HTERT RPE-1 (cell line): ENCODE measurements at regions not wholly inside any gene's neighbourhood (a gene's known extent, or its start where the extent isn't known, plus 50 kb on each side); places are given as distances from the start of the nearest gene placed in this dataset.

Experiments used
- in situ Hi-C: fragments of 300-500 bp; cut with MboI; formaldehyde crosslinking; loops from 4 replicates; pipeline ENCODE4 v1.14.3; 2020; ENCODE audit warnings: low sequenced_read_pairs

DNA sequence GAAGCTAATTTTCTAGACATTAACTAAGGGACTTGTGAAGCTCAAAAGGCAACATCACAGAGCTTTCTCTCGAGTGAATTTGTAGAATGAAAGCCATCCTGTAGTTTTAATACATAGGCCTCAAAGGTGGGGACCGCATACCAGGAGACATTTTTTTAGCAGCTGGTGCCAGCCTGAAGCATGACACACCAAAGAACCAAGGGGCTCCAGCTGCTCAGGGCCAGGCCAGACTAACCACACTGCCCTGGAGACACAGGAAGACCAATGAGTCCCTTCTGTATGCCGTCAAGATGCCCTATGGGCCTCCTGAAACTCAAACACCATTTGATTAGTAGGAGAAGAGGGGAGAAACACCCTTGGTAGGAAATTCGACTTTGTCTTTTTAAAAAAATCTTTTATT lies 113.9 kb upstream of the CACNA1E start:
- in situ Hi-C loops = no loop called here

DNA sequence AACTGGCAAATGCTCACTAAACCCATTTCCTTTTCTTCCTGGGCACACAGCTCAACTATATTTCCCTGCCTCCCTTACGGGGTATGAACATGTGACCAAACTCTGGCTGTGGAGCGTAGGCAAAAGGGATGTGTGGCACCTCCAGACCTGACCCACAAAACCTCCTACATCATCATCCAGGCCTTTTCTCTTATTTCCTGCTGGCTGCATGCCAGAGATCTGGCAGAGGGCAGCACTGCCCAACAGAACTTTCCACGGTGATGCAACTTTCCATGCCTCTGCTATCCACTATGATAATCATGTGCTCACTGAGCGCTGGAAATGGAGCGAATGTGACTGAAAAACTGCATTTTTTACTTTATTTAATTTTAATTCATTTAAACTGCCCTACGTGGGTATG lies 99.6 kb upstream of the CACNA1E start:
- in situ Hi-C loops = no loop called here

DNA sequence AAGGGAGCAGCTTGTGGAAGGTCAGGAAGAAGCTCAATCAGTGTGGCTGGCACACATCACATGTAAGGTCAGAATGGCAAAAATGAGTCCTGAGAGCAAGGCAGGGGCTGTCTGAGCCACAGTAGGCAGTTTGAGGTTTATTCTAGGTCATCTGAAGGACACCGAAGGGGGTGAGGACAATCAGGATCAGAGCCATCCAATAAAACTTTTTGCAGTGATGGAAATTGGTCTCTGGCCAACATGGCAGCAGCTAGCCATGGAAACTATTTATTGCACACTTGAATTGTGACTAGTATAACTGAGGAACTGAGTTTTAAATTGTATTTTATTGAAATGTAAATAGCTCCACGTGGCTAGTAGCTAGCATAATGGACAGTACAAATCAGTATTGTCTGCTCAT lies 97.0 kb upstream of the CACNA1E start:
- in situ Hi-C loops = no loop called here

- in situ Hi-C loops = no loop called here
These were observed 96.4 kb upstream of the CACNA1E start for GRCh38 chr1:181386951-181387350.

DNA sequence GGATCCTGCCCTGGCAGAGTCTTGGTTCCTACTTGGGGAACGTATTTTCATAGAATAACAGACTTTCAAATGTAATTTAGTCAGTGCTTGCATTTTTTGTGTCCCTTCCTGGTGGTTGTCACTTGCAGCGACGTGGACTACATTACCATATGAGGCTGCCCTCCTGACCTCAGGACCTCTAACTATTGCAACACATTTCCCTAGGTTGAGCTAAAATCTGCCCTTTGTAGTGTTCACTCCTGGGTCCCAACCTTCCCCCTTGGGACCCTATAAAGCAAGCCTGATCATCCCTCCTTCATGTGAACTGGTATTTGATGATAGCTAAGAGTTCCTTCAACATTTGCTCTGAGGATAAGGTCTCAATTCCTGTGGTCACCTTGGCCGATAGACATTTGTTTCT lies 95.6 kb upstream of the CACNA1E start:
- in situ Hi-C loops = no loop called here

- in situ Hi-C loops = no loop called here
These were observed 92.8 kb upstream of the CACNA1E start for GRCh38 chr1:181390410-181391077.

DNA sequence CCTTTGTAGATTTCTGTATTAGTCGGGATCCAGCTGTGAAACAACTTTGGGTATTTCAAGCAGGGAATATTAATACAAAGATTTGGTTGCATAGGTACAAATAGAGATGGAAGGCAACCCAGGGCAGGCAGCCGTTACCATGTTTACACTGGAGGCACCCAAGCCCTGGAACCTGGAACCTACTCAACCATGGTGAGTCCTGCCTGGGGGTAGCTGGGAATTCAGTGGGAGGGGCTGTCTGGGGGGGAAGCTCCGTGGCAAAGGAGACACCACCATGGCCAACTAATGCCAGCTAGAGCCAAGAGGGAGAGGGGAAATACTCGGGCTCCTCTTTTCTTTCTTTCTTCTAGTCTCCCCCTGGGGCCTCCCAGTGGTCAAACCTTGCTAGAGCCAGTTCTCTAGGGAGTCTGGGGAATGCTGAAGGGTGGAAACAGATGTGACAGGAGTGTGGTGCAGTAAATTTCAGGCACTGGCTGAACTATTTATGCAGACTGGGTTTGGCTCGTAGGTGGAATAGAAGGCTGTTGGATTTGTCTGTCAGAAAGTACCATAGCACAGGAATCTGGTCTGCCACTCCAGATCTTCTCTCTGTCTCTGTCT lies 91.9 kb upstream of the CACNA1E start:
- in situ Hi-C loops = no loop called here

GRCh38 chr1:181392133-181392532 lies 91.2 kb upstream of the CACNA1E start:
- in situ Hi-C loops = no loop called here

DNA sequence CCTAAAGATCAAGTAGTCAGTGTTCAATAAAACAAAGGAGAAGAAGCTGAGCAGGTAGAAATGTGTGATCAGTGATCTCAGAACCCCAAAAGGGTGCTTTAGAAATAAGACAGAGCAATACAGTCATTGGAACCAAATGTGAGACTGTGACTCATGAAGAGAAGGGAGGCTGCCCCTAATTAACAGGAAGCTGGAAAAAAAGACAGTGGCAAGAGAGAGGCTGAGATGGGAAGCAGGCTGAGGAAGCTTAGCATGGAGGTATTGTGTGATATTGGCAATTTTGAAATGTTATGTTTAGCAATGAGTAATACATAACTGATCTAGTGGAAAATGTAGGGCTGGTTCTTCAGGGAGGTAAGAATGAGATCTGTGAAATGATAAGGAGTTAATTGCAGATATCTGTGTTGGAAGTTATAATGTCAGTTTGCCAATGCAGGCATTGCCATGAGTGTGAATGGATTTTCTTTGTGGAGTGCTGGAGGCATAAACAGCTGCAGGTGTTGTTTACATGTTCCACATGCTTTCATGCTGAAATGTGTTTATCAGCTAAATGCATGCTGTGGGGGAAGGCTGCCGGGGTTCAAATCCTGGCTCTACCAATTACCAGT lies 90.6 kb upstream of the CACNA1E start:
- in situ Hi-C loops = no loop called here

DNA sequence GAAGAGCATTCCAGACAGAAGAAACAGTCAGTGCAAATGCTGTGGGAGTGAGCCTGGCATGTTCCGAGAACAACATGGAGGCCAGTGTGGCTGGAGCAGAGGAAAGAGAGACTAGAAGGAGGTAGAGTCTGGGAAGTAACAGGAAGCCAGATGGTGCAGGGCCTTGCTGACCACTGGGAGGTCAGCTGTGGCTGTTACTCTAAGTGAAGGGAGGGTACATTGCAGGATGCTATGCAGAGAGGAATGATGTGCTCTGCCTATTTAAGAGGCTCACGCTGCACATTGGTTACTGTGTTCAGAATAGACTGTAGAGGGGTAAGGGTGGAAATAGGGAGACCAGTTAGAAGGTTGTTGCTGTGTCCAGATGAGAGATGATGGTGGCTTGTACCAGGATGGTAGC lies 88.6 kb upstream of the CACNA1E start:
- in situ Hi-C loops = no loop called here

DNA sequence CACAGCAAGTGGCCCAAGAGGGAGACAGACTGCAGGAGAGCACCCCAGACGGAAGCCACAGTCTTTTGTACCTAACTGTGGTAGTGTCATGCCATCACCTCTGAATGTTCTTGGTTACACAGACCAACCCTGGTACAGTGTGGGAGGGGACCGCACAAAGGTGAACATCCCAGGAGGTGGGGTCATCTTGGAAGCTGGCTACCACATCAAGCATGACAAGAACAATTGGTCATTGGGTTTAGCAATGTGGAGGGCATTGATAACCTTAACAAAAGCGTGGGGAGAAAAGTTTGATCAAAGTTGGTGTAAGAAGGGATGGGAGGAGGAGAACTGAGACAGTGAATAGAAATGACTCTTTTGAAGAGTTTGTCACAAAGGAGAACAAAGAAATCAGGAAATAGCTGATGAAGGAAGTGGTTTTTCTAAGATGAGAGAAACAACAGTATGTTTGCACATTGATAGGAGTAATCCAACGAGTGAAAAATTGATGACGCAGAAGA lies 87.1 kb upstream of the CACNA1E start:
- in situ Hi-C loops = no loop called here

GRCh38 chr1:181396811-181397210 lies 86.5 kb upstream of the CACNA1E start:
- in situ Hi-C loops = no loop called here

- in situ Hi-C loops = no loop called here
These were observed 85.5 kb upstream of the CACNA1E start for GRCh38 chr1:181397845-181398244.

DNA sequence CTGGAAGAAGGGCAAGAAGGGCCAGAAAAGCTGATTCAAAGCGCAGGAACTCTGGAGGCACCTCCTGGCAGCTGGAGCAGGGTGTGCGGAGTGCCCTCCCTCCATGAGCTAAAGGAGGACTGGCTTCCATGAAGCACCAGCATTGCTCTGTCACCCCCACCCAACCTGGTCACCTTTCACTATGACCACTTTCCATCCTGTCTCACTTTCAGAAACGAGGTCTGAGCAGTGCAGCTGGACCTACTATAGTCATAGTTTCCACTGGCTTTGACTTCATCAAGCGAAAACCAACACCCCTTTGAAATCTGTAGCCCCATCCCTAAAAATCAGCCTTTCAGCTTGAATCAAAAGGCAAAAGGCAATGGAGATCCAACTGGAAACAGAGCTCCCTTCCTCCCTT lies 84.8 kb upstream of the CACNA1E start:
- in situ Hi-C loops = no loop called here

GRCh38 chr1:181405584-181405983 lies 77.7 kb upstream of the CACNA1E start:
- in situ Hi-C loops = loop anchor here (25.0 kb wide), 1 partner anchor 193 kb away; no protein-coding TSS in a partner anchor

DNA sequence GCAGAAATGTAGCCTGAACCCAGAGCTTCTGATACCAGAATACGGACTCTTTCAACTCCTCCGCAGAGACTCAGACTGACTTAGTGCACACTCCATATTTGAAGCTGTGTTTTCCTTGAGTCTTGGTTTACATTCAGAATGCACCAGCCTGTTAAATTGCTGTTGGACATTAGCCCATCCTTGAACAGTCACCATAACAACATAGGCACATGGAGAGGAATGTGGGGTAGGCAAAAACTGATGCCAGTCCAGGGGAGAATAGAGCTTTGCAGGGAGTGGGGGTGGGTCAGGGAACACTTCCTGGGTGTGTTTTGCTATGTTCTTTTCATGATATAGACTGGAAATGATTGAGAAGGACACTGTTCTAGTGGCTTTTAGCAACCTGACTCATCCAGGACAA lies 76.3 kb upstream of the CACNA1E start:
- in situ Hi-C loops = loop anchor here (25.0 kb wide), 1 partner anchor 195 kb away; no protein-coding TSS in a partner anchor

- in situ Hi-C loops = loop anchor here (25.0 kb wide), 1 partner anchor 198 kb away; no protein-coding TSS in a partner anchor
These were observed 73.3 kb upstream of the CACNA1E start for GRCh38 chr1:181409981-181410380.

DNA sequence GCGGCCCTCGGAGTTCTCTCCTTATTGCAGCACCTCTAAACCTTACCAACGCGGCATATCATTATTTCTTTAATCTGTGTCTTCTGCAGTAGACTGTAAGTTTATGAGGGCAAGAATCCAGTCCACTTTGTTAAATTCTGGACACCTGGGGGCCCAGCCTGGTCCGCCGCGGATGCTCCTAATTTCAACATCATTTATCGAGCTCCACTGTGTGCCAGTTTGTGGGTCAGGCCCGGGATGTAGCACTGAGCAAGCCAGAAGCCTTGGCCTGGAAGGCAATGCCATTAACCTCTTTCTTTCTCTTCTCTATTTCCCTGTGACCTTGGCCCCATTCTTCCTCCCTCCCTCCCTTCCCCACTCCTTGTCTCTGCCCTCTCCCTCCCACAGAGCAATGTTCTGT lies 70.6 kb upstream of the CACNA1E start:
- in situ Hi-C loops = loop anchor here (25.0 kb wide), 1 partner anchor 200 kb away; no protein-coding TSS in a partner anchor

DNA sequence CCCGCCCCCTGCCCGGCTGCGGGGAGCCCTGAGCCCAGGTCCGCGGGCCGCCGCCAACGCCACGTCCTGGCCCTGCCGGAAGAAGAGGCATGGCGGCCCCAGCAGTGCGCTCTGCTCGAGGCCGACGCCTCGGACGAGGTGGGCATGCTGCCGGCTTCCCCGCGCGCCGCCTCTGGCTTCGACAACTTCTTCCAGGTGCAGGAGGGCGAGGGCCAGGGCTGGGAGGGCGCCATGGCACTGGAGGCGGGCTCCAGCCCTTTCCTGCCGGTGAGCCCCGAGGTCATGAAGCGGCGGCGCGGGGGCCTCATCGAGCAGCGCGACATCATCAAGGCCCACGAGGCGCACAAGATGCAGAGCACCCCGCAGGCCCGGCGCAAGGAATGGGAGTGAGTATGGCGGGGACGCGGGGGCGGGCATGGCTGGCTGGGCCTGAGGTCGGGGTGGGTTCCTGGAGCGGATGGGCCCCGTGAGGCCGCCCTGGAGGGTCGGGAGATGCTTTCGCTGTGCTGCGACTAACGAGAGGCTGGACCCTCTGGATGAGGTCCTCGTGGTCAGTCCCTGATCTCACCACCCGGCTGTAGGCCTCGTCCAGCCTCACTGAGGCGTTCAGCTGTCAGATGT lies 70.0 kb upstream of the CACNA1E start:
- in situ Hi-C loops = loop anchor here (25.0 kb wide), 1 partner anchor 201 kb away; no protein-coding TSS in a partner anchor

DNA sequence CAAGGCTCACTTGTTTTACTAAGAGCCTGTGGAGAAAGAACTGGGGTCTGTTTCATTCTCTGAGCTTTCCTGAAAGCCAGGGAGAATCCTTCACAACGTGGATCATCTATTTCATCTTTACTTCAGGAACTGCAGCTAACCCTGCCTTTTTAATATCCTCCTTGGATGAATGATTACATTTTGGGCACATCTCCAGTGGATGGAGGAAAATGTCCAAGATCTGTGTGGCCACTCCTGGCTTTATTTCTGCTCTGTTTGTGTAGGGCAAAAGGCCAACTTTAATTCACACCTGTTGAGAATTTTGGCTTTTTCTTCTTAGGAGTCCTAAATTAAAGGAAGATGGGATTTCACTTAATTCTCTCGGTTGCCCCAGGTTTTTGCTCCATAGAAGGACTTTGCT lies 69.5 kb upstream of the CACNA1E start:
- in situ Hi-C loops = loop anchor here (25.0 kb wide), 1 partner anchor 202 kb away; no protein-coding TSS in a partner anchor

DNA sequence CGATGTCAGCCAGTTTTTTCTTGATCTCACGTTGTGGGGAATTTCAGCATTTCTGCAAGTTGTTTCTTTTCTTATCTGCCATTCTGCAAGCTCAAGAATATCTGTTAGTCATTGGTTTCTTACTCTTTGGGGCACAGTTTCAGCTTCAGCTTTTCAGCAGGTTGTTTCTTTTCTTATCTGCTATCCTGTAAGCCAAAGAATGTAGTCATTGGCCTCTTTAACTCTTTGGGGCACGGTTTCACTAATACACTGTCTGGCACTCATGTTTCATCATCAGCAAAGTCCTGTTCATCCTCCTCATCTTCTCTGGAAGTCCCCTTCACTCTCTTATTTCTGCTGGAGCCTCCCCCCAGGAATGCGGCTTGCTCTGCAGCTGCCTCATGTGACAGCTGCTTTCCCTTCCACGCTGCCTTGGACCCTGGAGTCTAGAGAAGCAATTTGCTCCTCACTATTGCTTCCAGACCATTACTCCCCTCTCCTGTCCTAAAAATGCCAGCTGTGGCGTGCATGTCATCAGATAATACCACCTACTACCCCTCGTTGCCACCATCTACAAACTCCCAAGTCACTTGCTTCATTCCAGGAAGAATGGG lies 67.0 kb upstream of the CACNA1E start:
- in situ Hi-C loops = loop anchor here (25.0 kb wide), 1 partner anchor 204 kb away; no protein-coding TSS in a partner anchor
